Stimulated activated CD8-positive, alpha-beta memory T cell treated with anti-CD3 and anti-CD28 coated beads, Interleukin-2, amount 100 ng/mL, for 48 hours (primary cell): ENCODE measurements at regions not wholly inside any gene's neighbourhood (a gene's known extent, or its start where the extent isn't known, plus 50 kb on each side); places are given as distances from the start of the nearest gene placed in this dataset.
"Not testable (repeated sequence)": the region's sequence is repeated elsewhere in the genome, so short reads cannot be mapped to it uniquely, and the experiment has no call there.

Experiments
- DNase-seq, 2 donors: peaks; one replicate each; pipeline ENCODE4 v3.0.0-alpha.2; 2020; ENCODE audit warnings: low read depth in 2 of 2

DNA sequence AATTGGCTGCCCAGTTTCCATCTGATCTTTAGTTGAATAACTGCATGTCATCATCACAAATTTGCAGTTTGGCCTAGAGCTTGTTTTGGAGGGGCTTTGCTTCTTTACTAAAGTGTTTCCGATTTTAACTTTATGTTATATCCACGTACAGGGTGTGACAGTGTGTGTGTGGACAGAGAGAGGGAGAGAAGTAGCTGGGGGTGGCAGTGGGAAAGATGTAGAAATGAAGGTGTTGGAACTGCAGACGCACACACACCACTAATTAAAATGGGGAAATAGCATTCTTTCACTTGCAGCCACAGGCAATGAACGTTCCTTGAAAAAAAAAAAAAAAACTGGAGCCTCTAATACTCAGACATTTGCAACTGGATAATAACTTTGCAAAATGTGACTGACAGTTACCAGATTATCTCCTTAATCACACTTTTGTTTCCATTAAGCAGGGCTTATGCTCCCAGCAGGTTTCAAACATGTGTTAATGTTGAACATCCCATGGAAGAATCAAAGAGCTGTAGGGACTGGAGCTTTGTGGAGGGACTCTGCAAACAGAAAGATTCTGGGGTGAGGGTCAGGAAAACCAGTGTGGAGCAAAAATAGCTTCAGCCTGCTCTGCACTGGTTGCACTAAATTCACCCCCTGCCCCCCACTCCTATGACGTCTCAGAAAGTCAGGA is 238.1 kb upstream of the TENM4 start:
- no peak for DNase-seq

DNA sequence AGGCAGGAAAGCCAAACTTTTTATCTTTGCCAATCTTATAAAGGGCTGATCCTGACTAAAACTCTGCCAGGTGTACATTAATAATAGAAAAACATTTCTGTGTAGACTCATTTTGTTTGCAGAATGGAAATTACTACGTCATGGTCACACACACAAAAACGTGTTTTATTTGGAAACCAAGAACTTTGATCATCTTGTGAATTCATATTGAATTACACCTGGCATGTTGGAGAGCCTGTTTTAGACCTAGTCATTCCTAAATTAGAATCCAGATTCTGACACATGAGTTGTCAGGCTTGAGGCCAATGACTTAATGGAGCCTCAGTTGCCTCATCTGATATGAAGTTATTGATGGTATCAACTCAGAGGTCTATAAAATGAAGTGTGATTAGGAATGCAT is 235.6 kb upstream of the TENM4 start:
- no peak for DNase-seq

DNA sequence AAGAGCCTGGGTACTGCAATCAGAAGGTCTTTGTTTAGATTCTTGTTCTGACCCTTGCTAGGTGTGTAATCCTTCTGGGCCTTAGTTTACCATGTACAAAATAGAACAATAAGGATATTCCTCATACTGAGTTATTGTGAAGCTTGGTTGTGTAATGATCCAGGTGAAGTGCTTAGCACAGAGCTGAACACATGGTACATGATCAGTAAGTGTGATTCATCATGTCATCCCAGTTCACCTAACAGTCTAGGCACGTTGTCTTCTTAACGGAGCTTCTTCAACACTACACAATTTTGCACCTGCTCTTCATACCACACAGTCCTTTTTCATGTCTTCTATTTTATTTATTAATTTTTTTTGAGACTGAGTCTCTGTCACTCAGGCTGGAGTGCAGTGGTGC is 234.3 kb upstream of the TENM4 start:
- no peak for DNase-seq

DNA sequence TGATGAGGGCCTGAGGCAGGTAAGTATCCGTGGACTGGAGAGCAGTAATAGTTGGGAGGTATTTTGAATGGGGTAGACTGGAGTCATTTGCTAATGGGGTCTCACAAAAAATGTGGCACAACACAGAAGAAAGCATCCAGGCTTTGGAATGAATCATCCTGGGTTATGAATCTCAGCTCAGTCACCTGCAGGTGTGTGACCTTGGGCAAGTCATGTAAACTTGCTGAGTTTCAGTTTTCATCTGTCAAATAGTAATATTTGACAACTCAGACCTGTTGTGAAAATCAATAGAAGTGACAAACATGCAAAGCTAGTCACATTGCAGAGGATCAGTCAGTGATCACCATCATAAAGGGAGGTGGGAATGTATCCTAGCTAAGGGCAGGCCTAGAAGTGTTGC is 232.0 kb upstream of the TENM4 start:
- DNase-seq = no peak

DNA sequence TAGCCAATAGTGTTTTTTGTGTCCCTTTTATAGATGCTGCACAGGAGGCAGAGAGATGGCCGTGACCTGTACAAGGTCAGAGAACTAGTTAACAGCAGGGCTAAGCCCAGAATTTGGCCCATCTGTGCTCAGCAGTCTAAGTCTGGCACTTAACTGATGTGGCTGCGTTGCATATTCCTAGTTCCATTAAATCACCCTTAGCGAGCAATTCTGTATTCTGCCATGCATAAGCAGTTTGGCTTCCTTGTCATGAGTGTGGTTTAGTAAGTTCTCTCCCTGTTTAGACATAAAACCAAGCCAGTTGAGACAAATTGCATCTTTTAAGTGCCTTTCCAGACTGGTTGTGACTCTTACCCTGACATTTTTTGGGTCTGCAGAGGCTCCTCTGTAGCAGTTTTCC is 230.6 kb upstream of the TENM4 start:
- DNase-seq = no peak

DNA sequence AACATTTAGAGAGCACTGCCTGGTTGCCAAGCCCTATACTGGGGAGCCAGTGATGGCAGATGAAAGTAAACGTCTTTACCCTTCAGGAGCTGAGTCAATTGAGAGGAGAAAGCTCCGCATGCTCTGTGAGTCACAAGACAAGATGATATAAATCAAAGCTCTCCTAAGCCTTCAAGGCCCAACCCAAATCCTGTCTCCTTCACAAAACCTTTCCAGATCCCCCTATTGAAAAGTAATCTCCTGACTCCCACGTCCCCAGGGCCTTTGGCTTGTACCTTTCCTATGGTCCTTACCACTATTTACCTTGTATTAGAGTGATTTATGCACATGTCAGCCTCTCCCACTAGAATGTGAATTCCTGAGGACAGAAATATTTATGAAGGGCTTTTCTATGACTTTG is 230.1 kb upstream of the TENM4 start:
- DNase-seq = no peak

DNA sequence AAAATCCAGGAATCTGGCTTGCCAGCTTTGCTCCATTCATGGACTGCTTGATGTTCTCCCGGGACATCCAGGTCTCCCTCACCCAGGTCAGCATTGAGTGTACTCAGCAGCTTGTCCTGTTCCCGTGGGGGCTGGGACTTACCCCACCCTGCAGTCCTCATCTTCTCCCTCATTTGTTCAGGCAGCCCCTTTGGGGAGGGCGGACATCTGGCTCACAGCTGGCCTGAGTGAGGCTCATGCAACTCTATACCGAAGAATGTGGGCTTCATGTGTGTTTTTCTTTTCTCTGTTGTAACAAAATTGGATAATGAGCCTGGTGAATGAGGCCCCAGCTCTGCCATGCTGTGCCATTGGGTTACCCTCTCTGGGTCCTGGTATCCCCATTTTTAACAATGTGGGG is 227.7 kb upstream of the TENM4 start:
- DNase-seq = no peak

DNA sequence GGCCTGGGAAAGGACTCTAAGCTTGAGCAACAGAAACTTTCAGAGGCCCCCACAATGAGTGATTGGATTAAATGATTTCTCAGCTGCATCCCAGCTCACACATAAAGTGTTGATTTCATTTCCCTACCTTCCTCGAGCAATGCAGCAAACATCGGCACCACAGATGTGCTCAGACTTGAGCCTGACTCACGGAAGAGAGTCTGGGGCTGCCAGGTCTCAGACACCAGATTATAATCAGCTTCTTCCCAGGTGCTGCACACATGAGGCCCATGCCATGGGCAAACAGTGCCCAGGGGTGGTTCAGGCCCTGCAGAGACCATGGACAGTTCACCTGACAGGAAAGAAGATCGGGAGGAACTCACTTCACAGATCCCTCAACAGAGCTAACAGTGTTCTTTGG is 226.6 kb upstream of the TENM4 start:
- DNase-seq = no peak

DNA sequence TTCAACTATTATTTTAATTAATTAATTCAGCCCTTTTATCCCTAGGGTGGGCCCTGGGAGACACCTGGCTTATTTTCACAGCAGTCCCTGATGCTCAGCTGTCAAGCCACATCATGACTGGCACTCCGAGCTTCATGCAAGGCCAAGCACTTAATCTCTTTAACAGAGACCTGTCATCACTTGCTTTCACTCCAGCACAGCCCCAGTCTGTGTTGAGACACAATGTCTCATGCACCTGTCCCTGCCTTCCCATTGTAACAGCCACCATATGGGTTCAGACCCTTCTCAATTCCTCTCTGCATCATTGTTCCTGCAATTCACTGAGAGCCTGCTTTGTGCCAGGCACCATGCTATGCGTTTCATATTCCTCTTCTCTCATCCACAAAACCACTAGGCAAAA is 222.2 kb upstream of the TENM4 start:
- DNase-seq = no peak

DNA sequence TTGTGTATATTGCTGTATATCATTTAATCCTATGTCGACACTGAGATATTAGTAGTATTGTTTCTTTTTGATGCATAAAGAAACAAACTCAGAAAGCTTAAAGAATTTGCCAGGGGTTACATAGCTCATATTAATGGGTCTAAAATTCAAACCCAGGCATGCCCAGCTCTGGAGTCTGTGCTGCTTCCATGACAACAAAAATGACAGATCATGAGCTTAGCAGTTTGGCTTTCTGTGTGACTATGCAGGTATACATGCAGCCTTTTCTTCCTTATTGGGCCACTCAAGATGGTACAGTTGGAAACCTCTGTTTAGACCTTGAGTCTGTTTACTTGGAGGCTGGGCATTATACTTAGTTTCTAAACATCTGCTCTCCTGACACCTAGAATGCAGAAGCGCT is 220.5 kb upstream of the TENM4 start:
- DNase-seq = no peak

DNA sequence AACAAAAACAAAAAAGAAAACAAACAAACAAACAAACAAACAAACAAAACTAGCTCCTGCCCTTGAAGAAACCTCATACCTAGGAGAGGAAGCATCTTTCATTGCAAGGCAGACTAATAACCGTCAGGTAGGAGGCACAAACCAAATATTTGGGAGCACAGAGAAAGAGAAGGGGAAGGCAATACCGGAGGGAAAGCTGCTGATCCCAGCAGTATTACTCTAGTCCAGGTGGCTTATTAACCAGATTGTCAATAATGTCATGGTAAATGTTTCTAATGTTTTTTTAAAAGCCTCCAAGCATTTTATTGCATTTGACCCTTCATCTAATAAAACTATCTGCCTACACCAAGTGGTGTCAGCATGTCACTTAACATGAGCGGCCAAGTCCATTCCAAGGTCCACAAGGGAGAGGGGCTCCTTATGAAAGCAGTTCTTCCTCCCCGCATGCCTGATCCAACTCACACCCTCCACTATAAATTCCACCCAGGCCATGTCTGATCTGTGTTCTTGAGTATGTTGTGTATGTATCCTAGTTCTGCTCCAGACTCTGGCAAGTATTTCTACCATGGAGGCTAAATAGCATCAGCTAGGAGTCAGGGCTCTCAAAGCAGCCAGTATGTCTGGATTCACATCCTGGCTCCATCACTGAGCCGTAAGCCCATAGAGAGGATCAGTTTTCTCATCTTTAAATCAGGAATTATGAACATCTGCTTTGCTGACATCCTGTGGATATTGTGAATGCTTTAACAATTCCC is 208.1 kb upstream of the TENM4 start:
- no peak for DNase-seq

DNA sequence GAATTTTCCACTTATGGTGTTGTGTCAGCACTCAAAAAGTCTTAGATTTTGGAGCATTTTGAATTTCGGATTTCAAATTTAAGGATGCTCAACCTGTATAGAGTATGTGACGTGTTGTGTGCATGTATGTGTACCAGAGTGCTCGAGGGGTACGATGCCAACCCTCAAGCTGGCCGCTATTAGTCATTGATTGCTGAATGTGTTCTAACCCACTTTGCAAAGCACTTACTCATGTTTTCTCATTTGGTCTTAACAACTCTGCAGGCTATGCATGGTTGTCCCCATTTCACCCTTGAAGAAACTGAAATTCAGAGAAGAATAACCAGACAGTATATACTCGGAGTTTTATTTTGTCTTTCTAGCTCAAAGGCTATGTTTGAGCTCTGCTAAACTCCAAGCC is 196.4 kb upstream of the TENM4 start:
- DNase-seq = no peak

DNA sequence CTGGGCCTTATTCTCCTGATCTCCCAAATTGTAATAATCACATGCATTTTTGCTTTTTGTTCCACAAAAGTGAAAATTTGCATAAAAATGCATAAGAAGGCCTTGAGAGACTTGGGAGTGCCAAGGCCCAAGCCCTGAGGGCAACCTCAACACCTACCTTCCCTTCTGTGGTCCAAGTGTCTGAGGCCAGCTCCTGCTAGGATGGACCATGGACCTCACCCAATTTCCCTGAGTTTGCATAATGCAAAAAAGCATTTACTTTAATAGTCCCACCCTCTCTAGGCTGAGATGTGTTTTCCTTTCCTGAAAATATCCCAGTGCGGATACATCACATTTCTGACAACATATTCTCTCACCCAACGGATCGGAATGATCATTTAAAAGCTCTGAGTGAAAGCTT is 194.1 kb upstream of the TENM4 start:
- no peak for DNase-seq

DNA sequence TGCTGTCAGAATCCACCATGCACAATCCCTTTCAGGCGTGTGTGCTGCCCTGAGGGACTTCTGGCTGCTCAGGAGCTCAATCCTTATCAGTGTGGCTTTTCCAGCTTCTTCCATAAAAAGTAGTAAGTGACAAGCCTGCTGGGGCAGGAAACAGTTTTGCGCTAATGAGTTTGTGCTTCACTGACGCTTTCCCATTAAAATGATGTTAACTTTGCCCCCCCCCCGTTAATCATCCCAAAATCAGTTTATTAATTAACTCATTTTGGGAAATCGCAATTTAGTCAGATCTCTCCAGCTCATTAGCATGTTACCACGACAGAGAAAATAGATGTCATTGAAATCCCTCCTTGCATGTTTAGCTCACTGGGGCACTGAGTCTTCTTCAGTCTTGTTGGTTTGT is 186.5 kb upstream of the TENM4 start:
- DNase-seq = no peak

DNA sequence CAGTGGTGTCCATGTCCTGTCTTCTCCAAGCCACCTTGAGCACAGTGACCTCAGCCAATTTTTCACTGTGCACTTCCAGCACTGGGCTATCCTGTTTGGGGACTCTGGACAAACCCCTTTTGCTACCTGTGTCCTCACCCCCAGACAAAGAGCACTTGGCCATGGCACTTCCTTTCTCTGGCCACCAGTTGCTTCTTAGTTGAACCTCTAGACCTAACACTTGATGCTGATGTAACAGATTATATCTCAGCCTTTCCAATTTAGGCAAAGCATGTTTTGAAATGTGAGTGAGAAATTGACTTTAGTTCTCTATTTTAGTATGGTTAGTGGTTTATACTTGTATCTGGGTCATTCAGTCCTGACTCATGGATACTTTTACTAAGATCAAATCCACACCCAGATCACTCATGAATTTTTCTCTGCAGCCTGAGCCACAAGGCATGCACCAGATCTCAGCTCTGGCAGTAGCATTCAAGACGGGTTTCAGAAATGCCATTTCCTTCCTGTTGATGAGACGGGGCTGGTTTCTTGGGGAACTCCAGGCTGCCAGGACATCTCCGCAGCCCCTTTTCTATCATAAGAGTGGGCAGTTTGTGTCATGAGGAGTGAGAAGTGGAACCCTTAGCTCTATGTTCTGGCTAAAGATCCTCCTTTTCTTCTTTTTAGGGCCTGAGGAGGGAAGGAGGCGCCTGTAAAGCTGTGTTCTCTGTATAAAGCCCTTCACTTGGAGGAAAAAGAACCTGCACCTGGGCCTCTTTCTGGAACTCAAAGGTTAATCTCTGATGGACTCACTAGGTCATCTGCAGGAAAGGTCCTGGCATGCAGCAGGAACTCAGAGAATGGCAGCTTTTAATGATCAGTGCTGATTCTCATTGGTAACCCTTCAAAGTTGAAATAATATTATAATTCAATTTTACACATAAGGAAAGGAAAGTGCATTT is 185.6 kb upstream of the TENM4 start:
- no peak for DNase-seq

DNA sequence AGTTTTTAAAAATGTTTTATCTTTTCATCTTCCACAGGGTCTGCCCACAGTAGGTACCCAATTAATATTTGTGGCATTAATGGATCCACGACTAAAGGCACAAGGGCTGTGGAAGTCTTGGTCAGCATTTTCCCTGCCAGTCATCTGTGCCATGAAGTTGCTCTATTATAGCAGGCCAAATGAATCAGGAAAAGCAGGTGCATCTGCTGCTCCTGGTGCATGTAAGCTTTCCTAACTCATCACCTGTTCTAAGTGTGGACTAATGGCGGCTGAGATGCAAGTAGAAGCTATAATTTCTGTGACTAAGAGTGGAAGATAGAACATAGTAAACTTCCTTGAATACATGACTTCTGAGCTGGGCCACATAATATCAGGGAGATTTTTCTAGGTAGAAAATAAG is 182.5 kb upstream of the TENM4 start:
- no peak for DNase-seq

DNA sequence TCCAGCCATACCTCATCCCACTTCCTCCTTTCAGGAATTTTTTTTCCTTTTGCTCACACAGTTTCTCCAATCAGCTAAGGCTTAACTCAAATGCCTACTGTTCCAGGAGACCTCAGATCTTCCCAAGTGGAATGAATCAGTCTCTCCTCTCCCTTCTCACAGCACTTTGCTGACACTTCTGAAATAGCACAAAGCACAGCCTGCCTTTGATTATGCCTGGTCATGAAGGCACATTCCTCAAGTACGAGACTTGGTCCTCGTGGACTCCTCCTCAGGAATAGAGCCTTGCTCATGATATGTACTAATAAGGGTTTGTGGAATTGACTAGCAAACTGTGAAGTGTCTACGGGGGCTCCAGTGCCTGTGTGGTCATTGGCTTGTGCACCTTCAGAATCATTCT is 176.7 kb upstream of the TENM4 start:
- no peak for DNase-seq

DNA sequence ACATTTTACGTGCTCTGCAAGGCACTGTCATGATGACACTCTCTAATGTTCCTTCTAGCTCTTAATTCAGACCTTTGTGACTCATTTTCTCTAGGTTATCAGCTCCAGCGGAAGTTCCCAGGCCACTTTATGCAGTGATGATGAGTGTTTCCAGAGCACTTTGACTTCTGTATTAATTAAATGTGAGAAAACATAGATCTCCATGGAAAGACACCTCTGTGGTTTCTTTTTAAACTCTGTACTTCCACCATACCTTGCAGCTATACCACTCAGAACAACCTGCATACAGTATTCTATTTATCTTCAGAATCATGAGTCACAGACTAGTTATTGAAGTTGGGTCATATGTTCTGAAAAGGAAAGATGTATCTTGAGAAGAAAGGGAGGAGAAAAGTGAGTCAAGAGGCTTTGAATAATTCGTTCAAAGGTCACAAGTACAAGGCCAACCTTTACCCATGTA is 175.6 kb upstream of the TENM4 start:
- DNase-seq = no peak

DNA sequence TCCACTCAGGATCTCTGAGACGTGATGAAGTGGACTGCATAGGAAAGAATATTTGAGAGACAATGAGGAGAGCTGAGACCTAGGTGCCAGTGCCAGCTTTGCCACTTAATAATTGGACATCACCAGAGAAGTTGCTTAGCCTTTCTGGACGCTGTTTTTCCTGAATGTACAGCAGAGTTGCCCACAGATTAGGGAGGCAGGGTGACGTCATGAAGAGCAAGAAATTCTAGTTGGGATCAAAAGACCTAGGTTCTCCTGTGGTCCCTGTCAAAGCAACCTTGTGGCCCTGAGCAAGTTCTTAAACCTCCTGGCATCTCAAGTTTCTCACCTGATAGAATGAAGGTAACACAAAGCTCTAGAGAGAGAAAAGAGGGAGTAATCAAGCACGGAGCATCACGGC is 174.6 kb upstream of the TENM4 start:
- no peak for DNase-seq

DNA sequence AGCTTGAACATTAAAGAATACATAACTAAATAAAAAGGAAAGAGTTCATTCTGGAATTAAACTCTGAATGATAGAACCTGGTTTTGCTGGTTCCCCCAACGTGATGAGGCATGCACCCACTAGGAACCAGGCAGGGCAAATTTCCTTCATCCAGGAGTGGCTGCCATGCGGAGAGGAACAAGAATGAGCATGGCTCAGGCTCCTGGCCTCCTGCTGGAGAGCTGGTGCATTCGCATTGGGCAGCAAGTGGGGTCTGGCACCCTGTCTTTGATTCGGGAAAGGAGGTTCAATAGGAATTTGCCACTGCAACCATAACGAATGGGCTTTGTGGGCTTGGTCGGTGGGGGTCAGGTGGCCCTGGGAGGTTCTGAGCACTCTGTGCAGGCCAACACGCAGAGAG is 169.8 kb upstream of the TENM4 start:
- DNase-seq = no peak

DNA sequence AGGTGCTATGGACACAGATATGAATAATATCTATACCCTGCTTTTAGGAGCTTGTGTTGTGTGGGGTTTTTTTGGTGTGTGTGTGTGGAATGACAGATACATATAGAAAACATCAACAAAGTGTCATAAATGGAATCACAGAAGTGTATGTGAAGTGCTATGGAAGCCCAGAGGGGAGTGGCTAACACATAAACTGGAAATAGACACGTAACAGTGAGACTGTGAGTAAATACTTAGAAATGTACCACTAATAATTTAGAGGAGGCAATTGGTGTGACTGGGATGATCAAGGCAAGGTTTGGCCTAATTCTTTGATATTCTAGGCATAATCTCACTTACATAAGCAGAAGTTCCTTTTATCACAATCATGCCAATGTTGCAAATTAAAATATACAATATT is 169.3 kb upstream of the TENM4 start:
- DNase-seq = no peak

DNA sequence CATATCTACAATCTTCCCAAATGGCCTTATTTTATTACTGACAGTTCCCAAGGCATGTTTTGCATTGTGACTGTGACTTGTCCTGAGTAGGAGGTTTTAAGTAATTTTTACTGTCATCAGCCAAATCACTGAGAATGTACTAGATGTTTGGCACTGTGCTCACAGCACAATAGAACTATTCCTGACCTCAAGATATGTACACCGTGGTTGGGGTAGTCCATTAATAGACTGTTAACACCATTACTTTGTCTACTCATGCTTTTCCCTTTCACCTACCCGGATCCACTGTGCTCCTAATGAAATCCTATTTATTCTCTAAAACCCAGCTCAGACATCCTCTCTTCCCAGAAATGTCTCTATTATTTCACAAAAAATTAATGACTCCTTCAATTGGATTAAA is 168.7 kb upstream of the TENM4 start:
- no peak for DNase-seq

DNA sequence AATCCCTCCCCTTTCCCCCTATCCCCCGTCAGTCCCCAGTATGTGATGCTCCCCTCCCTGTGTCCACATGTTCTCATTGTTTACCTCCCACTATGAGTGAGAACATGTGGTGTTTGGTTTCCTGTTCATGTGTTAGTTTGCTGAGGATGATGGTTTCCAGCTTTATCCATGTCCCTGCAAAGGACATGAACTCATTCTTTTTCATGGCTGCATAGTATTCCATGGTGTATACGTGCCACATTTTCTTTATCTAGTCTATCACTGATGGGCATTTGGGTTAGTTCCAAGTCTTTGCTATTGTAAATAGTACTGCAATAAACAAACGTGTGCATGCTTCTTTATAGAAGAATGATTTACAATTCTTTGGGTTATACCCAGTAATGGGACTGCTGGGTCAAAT is 165.6 kb upstream of the TENM4 start:
- not testable (repeated sequence) for DNase-seq
